Suprapubic skin (tissue), 4 donors: ENCODE measurements at regions not wholly inside any gene's neighbourhood (a gene's known extent, or its start where the extent isn't known, plus 50 kb on each side); places are given as distances from the start of the nearest gene placed in this dataset.

ENCODE experiments used
- CTCF ChIP-seq, 2 donors: fragments of 200-600 bp in 1 of 2; fragments of 450-650 bp in 1 of 2; sonication (generic) in 1 of 2; IDR thresholded peaks; one replicate each; pipeline ENCODE4 v1.5.1; 2016 to 2019; ENCODE audit warnings: antibody characterized with exemption in 2 of 2, mild to moderate bottlenecking in 1 of 2, moderate library complexity in 1 of 2
- EP300 ChIP-seq: sonication (generic); formaldehyde crosslinking; IDR thresholded peaks from one replicate; pipeline ENCODE4 v1.6.1; 2017; ENCODE audit warnings: antibody characterized with exemption
- POLR2A ChIP-seq, 2 donors: fragments of 450-650 bp; IDR thresholded peaks; one replicate each; pipeline ENCODE4 v1.6.1; 2017; ENCODE audit warnings: antibody characterized with exemption in 2 of 2, mild to moderate bottlenecking in 2 of 2, moderate library complexity in 2 of 2
- POLR2AphosphoS5 ChIP-seq, 3 donors: sonication (generic); formaldehyde crosslinking; IDR thresholded peaks; one replicate each; pipeline ENCODE4 v1.6.1; 2017; ENCODE audit warnings: antibody characterized with exemption in 3 of 3

- no peak for TF ChIP-seq CTCF (IDR thresholded peaks at IDR 0.05)
- no peak for TF ChIP-seq POLR2A (IDR thresholded peaks at IDR 0.05)
- no peak for TF ChIP-seq EP300
- TF ChIP-seq POLR2AphosphoS5 (IDR thresholded peaks at IDR 0.05), result no peak
Observed at GRCh38 chr22:49356428-49356827, 471.2 kb downstream of the BRD1 start.
